ENCODE measurements at regions not wholly inside any gene's neighbourhood (a gene's known extent, or its start where the extent isn't known, plus 50 kb on each side); places are given as distances from the start of the nearest gene placed in this dataset.

- no peak overlapping the region for H3K4me3 ChIP-seq (replicated peaks; ENCODE audit: insufficient read depth, low read length)
- no peak for TF ChIP-seq GABPA (IDR thresholded peaks at IDR 0.05; ENCODE audit: low read depth)
- TF ChIP-seq REST (IDR thresholded peaks at IDR 0.05; ENCODE audit: insufficient replicate concordance, low read depth), result no peak
- no peak for TF ChIP-seq SPI1 (IDR thresholded peaks at IDR 0.05; ENCODE audit: borderline replicate concordance, low read depth)
- no peak for TF ChIP-seq POLR2AphosphoS5 (IDR thresholded peaks at IDR 0.05; ENCODE audit: low read depth)
- TF ChIP-seq CTCF (IDR thresholded peaks at IDR 0.05; ENCODE audit: insufficient read depth, low read length), result no peak
- H3K27me3 ChIP-seq (ENCODE audit: insufficient read depth, poor library complexity, severe bottlenecking), result no peaks in the 10 kb centered on the region
- H3K27ac ChIP-seq (replicated peaks), result no peak overlapping the region
- no peak for DNase-seq (ENCODE audit: low read depth in 1 of 2, low spot score in 1 of 2)
These were observed 627.8 kb downstream of the KCNJ2 start for GRCh38 chr17:70797166-70797565.

GRCh38 chr17:70804161-70804560, 634.8 kb downstream of the KCNJ2 start:
- Histone ChIP-seq H3K27me3 (ENCODE audit: insufficient read depth, poor library complexity, severe bottlenecking) (no peaks in the 10 kb centered on the region), H3K27ac (replicated peaks) (no peak overlapping the region), H3K4me3 (replicated peaks; ENCODE audit: insufficient read depth, low read length) (no peak overlapping the region)
- no peak for TF ChIP-seq POLR2AphosphoS5 (IDR thresholded peaks at IDR 0.05; ENCODE audit: low read depth)
- no peak for TF ChIP-seq CTCF (IDR thresholded peaks at IDR 0.05; ENCODE audit: insufficient read depth, low read length)
- no peak for TF ChIP-seq REST (IDR thresholded peaks at IDR 0.05; ENCODE audit: insufficient replicate concordance, low read depth)
- TF ChIP-seq GABPA (IDR thresholded peaks at IDR 0.05; ENCODE audit: low read depth), result no peak
- no peak for TF ChIP-seq SPI1 (IDR thresholded peaks at IDR 0.05; ENCODE audit: borderline replicate concordance, low read depth)
- no peak for DNase-seq (ENCODE audit: low read depth in 1 of 2, low spot score in 1 of 2)

GRCh38 chr17:70808596-70808995, 639.3 kb downstream of the KCNJ2 start:
- no peaks in the 10 kb centered on the region for H3K27me3 ChIP-seq (ENCODE audit: insufficient read depth, poor library complexity, severe bottlenecking)
- no peak overlapping the region for H3K27ac ChIP-seq (replicated peaks)
- no peak overlapping the region for H3K4me3 ChIP-seq (replicated peaks; ENCODE audit: insufficient read depth, low read length)
- DNase-seq (ENCODE audit: low read depth in 1 of 2, low spot score in 1 of 2), result no peak
- no peak for TF ChIP-seq GABPA (IDR thresholded peaks at IDR 0.05; ENCODE audit: low read depth)
- TF ChIP-seq CTCF (IDR thresholded peaks at IDR 0.05; ENCODE audit: insufficient read depth, low read length), result peak; percentile 28
- no peak for TF ChIP-seq REST (IDR thresholded peaks at IDR 0.05; ENCODE audit: insufficient replicate concordance, low read depth)
- no peak for TF ChIP-seq POLR2AphosphoS5 (IDR thresholded peaks at IDR 0.05; ENCODE audit: low read depth)
- TF ChIP-seq SPI1 (IDR thresholded peaks at IDR 0.05; ENCODE audit: borderline replicate concordance, low read depth), result no peak

All from HL-60 (cell line).